Smooth muscle cell of the brain vasculature (primary cell): ENCODE measurements at regions not wholly inside any gene's neighbourhood (a gene's known extent, or its start where the extent isn't known, plus 50 kb on each side); places are given as distances from the start of the nearest gene placed in this dataset.
"Not testable (repeated sequence)": the region's sequence is repeated elsewhere in the genome, so short reads cannot be mapped to it uniquely, and the experiment has no call there.

Experiments used
- DNase-seq: peaks from one replicate; pipeline ENCODE4 v3.0.0-alpha.2; 2012; ENCODE audit warnings: low read depth, low spot score

DNA sequence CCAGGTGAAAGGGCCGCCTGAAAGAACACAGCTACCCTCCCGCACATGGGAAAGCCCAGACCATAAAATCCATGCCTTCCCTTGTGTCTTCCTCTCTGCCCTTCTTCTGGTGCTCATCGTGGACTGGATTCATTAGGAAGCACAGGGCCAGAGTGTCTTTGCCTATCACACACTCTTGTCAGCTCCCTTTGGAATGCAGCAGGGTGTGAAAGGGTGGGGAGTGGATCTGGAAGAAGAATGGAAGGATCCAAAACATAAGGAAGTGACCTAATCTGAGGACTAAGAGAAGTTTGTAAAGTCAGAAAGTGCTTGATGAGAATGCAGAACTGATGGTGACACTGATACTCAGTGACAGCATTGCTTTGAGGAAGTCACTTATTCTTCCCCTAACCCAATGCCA is 1147.3 kb upstream of the GOT2 start:
- no peak for DNase-seq

DNA sequence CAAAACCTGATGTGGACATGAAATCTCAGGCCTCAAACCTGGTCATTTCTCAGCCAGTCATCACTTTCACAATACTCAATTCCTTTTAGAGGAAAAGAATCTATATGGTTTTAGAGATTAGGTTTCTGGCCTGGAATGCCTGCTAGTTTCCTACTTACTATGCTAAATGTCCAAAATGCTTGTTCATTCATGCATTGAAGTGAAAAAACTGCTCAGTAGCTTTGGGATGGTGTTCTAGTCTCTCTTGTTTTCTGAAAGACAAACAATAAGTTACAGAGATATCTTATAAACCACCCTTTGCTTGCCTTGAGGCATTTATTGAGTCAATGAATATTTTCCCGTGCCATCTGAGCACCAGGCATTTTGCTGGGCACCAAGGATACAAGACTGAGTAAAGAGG is 1146.5 kb upstream of the GOT2 start:
- no peak for DNase-seq

DNA sequence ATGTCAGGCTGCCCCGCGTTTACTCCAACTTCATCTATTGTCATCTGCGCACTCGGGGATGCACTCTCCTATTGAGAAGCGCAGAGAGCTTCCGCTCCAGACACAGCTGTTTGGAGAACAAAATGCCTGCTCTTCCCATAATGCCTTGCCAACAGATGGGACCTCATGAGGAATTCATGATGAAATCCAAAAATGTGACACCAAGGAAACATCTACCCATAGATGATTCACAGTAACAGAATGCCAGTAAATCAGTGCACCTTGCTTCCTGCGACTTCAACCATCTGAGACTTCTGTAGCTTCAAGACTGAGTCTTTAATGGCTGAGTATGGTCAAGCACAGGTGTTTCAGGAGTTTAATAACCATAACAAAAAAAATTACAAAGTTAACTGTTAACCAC is 1144.9 kb upstream of the GOT2 start:
- DNase-seq: no peak

DNA sequence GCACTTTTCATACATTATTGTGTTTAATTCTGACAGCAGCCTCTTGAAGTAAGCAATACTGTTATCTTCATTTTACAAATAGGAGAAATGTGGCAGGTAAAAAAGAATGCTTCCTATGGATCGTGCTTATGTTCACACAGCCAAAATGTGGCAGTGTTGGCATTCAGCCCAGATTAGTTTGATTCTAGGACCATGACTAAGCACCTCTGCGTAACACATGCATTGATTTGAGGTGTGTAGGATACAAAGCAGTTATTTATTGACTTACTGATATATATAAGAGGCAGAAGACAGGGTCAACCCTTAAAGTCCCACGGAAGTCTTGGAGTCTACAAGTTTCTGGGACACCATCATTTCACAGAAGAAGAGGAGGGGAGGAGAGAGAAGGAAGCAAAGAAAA is 1144.4 kb upstream of the GOT2 start:
- no peak for DNase-seq

DNA sequence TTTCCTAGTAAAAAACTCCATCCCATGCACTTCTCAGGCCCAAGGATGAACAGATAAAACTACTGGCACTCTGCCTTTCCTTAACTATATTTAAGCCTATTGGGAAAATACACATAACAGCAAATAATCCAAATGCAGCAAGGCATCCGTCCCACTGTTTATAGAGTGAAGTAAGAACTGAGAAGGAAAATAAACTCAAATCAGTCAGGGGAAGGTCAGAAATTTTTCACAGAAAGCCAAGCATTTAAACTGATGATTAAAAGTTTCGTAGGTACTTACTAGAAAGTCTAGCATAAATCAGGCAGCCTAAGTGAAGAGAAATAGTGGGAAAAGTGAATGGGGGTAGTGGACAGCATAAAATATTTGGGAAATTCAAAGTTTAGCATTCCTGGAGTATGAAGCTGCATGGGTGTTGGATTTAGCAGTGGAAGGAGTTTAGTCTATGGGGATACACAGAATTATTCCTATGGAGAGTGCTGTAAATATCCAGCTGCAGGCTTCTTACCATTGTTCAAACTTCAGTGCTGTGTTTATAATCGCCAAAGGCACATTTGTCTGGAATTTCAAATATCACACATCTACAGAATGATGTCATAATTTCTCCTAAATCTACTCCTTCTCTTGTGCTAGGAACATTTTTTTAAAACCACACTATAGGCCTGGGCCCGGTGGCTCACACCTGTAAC is 1131.0 kb upstream of the GOT2 start:
- DNase-seq: no peak

DNA sequence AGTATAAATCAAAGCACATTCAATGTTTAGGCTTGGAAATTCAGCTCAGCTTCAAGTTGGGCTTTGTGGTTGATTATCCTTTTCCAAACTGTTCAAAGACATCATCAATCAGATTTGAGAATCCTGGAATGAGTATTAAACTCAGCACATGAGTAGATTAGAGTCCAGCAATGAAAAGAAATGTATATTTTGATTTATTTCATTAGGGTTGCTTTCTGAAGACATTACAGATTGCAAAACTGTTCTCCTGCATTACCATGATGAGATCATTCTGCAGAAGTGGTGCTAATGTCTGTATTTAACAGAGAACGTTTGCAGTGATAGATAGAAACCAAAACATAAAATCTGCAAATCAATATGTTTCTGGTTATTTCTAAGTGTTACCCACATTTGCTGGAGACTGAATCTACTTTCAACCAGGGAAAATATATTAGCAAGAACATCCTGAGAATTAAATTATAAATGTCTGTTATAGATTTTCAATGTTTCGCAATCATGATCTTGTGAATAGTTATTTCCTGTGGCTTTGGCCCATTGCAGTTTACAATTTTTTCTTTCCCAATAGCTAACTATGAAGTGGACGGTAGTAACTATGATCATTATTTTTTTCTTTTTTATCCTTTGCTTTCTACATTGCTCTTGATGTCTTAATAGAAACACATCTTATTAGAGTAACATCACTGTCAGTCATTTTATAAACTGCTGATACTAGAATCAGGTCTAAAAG is 1125.7 kb upstream of the GOT2 start:
- DNase-seq: no peak

DNA sequence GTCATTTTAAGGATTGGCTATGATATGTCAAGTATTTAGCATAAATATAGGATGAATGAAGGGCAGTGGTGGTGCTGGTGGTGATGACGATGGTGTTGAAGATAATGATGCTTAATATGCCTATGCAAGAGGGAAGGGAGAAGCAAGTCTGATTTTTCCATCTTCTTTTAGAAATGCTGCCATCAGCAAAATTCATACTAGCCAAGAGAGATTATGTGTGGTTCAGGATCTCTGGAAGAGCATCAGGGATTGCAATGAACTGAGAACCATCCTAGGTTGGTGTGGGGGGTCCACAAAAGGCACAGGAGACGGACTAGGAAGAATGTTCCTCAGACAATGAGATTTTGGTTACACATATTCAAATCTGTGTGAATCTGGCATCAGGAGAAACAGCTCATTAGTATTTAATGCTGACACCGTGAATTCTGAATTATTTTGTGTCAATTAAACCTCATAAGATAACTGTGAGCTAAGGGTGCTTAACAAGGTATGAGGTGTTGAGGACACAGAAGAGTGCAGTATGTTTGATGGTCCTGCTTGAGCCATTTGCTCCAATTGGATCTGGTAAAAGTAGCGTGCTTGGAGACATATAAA is 1120.8 kb upstream of the GOT2 start:
- DNase-seq: no peak

DNA sequence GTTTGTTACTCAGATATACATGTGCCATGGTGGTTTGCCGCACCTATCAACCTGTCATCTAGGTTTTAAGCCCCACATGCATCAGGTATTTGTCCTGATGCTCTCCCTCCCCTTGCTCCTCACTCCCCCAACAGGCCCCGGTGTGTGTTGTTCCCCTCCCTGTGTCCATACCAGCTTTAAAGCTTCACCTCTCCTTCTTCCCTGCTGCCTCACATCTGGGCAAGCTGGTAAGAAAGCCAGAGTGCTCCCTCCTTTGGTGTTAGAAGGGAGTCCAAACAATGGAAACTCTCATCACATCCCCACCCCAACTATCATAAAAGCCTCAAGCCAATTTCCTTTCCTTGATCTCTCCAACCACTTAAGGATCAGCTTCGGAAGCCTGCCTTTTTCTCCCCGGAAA is 1115.6 kb upstream of the GOT2 start:
- DNase-seq: no peak

DNA sequence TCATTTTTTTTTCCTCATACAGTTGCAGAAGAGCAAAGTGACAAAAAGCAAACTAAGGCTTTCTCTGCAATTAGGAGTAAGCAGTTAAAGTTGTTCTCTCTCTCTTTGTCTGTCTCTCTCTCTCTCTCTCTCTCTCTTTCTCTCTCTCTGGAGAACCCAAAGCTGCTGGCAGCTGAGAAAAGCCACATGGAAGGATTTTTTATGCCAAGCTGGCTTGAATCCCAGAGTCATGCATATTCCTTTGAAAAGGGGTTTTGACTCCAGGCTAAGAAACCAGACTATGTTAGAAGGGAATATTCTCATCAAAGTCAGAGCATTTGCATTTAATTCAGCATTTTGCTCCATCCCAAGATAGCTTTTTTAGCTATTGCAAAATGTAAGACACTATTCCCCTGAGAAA is 1114.2 kb upstream of the GOT2 start:
- no peak for DNase-seq

DNA sequence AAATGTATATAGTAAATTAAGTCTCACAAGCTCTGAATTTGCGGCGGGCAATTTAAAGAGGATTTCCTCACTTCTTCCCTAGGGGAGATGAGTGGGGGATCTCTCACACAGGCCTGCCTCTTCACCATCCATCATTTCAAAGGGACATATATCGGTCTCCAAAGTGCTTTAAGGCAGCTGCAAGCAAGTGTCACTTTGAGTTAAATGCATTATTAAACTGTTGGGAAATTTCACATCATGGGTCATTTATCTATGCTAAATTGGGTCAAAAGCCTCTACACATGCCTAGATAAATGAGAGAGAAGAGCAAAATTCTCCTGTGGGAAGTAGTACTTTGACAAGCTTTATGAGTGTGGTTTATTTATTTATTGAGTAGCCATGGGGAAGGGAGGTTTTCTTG is 1106.1 kb upstream of the GOT2 start:
- no peak for DNase-seq

DNA sequence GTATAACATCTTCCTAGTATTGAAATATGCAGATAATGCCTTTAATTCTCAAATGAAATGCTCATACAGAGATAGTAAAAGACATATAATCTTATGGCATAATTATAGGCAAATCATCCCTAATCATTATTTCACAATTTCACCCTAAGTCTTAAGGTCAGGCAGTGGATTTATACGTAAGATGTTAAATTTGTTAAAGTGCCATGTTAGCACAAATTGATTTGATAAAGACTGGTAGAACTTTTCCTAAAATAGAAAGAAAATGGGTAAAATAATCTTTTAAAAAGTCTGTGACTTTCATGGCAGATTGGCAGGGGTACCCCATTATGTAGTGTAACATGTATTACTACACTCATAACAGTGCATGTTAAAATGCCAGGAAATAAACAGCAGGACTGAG is 1092.7 kb upstream of the GOT2 start:
- no peak for DNase-seq

DNA sequence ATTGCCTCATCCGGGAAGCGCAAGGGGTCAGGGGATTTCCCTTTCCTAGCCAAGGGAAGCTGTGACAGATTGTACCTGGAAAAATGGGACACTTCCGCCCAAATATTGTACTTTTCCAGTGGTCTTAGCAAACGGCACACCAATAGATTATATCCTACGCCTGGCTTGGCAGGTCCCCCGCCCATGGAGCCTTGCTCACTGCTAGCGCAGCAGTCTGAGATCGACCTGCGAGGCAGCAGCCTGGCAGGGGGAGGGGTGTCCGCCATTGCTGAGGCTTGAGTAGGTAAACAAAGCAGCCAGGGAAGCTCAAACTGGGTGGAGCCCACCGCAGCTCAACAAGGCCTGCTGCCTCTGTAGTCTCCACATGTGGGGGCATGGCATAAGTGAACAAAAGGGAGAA is 1075.4 kb upstream of the GOT2 start:
- not testable (repeated sequence) for DNase-seq

DNA sequence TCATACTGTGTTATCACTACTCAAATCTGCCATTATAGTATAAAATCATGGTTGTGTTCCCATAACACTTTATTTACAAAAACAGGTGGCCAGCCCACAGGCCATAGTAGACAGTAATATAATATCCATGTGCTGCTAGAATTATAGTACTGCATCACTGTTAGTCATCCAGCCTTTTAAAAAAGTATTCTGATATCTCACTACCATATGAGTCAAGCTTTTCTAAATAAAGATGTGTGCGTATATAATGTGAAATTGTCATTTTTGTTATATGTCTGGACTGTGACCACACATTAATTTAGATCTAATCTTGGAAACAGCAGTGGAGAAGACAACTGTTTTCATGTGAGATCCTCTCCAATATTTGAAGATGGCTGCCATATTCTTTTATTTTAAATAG is 1049.1 kb upstream of the GOT2 start:
- no peak for DNase-seq

DNA sequence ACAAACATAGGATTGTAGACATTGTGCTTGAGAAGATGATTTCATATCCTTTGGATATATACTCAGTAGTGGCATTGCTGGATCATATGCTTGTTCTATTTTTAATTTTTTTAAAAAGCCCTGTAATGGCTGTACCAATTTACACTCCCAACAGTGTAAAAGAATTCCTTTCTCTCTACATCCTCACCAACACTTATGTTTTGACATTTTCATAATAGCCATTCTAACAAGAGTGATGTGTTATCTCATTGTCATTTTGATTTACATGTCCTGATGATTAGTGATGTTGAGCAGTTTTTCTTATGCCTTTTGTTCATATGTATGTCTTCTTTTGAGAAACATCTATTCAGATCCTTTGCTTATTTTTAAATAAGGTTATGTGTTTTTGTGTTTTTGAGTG is 1039.2 kb upstream of the GOT2 start:
- no peak for DNase-seq

DNA sequence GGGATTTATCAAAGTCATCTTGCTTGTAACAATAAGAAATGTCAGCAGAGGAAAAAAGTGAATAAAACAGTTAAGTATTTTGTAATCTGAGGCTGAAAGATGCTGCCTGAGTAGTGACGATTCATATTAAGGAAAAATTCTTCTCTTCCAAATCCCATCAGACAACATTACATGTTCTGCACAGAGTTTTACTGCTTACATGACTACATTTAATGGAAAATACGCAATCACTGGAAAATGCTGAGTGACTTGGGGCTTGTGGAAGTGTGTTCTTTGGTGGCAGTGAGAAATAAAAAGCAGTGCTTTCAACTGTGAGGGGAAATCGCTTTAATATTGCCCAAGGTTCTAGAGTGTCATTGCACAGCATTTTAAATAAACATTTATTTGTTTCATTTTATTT is 1025.2 kb upstream of the GOT2 start:
- DNase-seq: no peak

DNA sequence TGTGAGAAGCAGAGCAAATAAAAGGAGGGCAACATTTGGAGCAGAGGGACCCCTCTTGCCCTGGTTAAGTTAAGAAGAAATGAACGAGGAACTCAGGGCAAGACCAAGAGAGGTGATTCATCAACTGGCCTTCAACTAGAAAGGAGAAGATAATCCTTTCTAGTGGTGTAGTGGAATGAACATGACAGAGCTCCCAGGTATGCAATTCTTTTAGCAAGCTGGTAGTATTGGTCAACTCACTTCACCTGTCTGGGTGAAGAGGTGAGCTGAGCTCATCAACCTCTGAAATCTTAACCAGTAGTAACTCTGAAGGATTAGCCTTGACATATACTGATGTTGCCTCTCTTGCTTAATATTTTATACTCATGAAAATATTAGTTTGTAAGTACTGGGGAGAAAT is 1024.7 kb upstream of the GOT2 start:
- no peak for DNase-seq

DNA sequence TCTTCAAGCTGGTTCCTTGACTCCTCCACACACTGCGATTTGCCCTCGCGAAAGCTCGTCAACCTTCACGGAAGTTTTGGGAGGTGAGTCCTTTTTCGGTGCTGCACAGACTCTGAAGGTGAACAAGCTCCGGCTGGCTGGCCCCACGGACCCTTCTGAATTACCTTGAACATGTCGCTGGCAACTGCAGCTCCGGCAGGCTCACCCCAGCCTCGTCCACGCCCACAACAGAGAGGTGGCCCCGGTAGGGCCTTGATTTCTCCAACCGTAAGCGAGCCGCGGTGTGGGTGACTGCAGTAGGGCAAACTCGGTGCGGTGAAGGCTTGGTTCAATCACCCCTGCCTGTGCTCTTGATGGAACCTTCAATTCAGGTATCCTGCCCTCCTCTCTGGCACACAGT is 1020.7 kb upstream of the GOT2 start:
- DNase-seq: no peak

DNA sequence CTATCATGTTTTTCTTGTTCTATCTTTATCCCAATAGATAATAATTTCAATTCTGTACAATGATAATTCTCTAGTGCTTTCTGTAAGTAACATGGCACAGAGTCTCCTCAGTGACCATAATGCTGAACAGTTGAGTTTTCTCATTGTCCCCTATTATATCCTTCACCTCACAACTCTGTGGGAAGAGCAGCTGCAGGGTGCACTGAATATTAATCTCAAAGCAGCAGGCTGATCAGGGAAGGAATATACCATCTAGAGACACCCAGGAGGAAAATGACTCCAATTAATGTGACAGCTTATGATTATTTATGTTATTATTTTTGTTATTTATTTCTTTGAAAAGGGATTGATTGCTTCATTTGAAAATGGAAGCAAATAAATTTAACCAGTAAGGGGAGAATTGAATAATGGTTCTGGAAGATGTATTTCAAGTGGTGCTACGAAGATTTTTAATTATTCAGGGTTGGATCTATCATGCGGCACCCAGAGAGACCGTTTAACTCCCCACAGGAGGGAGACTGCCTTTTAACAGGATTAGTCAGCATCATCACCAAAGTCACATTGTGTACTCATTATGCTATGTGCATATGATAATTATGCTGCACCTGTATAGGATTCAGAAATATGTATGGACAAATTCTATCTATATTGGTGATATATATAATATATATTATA is 1015.7 kb upstream of the GOT2 start:
- no peak for DNase-seq

DNA sequence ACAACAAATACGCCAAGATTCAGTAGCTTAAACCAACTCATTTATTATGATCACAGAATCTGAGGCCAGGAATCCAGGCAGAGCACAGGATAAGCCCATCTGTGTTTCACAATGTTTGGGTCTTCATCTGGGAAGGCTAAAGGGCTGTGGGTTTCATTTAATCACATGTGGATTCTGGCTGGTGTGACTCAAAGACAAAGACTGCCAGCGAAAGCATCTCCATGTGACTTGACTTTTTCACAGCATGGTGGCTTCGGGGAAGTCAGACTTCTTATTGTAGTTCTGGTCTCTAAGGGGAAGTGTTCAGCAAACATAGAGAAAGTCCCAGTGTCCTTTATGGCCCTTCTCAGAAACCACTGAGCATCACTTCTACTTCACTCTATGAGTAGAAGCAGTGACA is 1014.4 kb upstream of the GOT2 start:
- DNase-seq: no peak

DNA sequence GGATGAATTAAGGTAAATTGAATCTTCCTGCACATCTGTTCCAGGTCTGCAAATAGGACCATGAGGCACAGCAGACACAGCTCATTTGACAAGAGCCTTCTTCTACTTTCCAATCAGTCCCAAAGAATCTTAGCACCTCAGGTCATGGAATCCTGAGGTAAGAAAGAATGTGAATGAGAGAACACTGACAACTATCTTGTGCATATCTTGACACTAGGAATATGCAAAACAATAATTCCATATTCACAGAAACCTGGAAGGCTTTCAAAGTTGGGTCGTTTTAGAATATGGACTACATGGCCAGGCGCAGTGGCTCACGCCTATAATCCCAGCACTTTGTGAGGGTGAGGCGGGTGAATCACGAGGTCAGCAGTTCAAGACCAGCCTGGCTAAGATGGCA is 1009.4 kb upstream of the GOT2 start:
- DNase-seq: no peak

DNA sequence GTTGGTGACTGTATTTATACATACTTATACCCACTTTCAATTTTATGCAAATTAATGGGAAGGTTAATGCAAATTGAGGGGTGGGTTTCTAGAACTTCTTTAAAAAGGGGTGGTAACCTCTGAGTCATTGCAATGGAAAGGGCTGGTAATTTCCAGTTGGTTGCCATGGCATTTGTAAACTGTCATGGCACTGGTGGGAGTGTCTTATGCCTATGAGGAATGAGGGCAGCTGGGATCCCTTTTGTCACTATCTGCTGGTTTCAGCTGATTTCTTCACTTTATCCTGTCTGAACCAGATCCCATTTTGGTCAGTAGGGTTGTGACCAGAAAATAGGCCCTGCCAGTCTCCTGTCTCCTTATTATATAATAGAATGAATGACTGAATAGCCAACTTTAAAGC is 1006.7 kb upstream of the GOT2 start:
- DNase-seq: no peak

DNA sequence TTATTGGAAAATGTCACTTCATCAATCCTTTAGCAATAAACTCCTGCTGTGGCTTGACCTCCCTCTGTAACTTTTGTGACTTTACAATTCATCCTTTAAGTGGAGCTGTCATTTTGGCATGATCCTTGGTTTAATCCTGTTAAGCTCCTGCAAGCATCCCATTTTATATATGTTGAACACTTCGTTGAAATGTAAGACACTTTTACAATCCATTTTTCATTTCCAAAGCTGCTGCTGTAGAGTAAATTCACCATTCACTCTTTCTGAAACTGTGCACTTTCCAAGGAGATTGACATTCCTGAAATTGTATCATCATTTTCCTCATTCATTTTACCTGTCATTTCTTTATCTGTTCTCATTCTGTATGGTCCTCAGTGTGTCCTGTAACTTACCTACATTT is 1003.2 kb upstream of the GOT2 start:
- DNase-seq: no peak

DNA sequence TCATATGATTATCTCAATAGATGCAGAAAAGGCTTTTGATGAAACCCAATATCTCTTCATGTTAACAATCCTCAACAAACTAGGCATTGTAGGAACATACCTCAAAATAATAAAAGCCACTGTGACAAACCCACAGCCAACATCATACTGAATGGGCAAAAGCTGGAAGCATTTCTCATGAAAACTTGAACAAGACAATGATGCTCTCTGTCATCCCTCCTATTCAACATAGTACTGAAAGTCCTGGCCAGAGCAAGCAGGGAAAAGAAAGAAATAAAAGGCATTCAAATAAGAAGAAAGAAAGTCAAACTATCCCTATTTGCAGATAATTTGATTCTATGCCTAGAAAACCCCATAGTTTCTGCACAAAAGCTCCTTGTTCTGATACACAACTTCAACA is 999.2 kb upstream of the GOT2 start:
- no peak for DNase-seq
